NCI-H2196 treated with DMSO at 0.1 percent for 48 hours (cell line): ENCODE measurements at regions not wholly inside any gene's neighbourhood (a gene's known extent, or its start where the extent isn't known, plus 50 kb on each side); places are given as distances from the start of the nearest gene placed in this dataset.
"Not testable (repeated sequence)": the region's sequence is repeated elsewhere in the genome, so short reads cannot be mapped to it uniquely, and the experiment has no call there.

Experiments
- DNase-seq: peaks from one replicate; lab custom pipeline; 2025; ENCODE audit not compliant: unreplicated experiment; lab: John Stamatoyannopoulos, UW

DNA sequence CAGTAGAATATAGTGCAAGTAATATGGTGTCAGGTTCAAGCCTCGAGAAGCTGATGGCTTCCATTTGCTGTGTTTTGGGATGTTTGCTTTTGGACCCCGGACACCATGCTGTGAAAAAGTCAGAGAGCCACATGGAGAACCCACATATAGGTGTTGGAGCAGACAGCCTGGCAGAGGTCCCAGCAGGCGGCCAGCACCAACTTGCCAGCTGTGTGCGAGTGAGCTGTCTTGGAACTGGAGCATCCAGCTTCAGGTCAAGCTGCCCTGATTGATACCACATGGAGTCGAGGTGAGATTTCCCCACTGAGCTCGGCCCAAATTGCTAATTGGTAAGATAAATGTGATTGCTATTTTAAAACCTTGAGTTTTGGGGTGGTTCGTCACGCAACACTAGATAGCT, 185.7 kb upstream of the TBL1XR1 start:
- no peak for DNase-seq

- DNase-seq: no peak
These were observed 187.9 kb upstream of the TBL1XR1 start for GRCh38 chr3:177385186-177385585.

- peak; percentile 45 for DNase-seq
These were observed 188.6 kb upstream of the TBL1XR1 start for GRCh38 chr3:177385831-177386301.

DNA sequence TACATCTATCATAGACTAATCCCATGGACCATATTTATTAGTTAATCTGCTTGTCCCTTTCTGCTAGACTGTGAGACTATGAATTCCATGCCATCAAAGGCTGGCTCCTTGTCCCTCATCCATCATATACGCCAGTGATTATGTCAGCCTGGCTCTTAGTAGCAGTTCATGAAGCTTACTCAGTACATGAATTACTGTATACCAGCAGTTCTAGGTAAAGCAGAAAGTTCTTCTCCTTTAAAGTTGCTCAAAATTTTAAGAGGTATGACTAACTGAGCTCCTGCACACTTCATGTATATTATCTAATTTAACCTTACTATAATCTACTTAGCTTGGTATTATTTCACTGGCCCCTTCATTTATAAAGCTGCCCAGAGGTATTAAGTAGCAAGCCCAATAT, 190.9 kb upstream of the TBL1XR1 start:
- DNase-seq: no peak

- DNase-seq: not testable (repeated sequence)
These were observed 197.1 kb upstream of the TBL1XR1 start for GRCh38 chr3:177394231-177395024.

DNA sequence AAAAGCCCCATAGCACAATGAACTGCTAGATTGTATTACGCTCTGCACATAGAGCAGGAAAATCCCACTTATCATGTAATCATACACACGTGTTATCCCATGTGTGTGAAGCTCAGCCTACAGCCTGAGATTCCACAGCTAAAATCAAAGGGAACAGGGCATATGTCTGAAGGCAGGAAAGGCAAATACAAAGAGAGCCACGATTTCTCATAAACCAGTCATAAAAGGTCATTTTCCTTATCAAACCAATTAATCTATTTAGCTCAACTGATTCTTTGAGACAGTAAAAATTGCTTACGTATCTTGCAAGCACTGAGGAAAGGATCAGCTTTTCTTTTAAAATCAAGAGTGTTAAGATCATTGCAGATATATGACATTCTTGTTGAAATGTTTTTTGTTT, 199.5 kb upstream of the TBL1XR1 start:
- DNase-seq: no peak

- no peak for DNase-seq
These were observed 204.1 kb upstream of the TBL1XR1 start for GRCh38 chr3:177401375-177401774.

- DNase-seq: no peak
These were observed 205.3 kb upstream of the TBL1XR1 start for GRCh38 chr3:177402533-177402932.

DNA sequence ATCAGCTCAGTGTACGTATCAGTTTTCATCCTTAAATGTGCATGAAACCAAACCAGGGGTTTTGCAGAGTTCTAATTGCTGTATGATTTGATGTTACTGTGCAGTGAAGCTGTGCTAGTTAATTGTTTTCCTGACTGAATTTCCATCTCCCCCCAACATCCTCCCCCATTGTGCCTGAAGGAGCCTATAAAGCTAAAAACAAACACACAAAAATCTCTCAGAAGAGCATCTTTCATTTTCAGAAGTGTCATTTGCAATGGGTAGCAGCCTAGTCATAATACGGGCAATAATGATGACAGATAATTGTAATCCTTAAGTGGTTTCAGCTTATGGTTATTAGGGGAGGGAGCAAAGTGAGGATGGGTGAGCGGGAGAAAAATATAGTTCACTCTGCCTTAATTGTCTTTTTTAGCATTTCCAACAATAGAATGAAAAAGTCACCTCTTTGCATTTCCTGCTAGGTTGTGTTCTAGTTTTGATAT, 207.9 kb upstream of the TBL1XR1 start:
- DNase-seq: peak; percentile 25

- peak; percentile 98 for DNase-seq
These were observed 213.4 kb upstream of the TBL1XR1 start for GRCh38 chr3:177410730-177411129.

- DNase-seq: no peak
These were observed 213.9 kb upstream of the TBL1XR1 start for GRCh38 chr3:177411201-177411600.

DNA sequence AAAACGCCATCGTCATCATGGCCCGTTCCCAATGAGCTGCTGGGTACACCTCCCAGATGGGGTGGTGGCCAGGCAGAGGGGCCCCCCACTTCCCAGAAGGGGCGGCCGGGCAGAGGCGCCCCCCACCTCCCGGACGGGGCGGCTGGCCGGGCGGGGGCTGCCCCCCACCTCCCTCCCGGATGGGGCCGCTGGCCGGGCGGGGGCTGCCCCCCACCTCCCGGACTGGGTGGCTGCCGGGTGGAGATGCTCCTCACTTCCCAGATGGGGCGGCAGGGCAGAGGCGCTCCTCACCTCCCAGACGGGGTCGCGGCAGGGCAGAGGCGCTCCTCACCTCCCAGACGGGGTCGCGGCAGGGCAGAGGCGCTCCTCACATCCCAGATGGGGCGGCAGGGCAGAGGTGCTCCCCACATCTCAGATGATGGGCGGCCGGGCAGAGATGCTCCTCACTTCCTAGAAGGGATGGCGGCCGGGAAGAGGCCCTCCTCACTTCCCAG, 215.4 kb upstream of the TBL1XR1 start:
- DNase-seq: not testable (repeated sequence)

DNA sequence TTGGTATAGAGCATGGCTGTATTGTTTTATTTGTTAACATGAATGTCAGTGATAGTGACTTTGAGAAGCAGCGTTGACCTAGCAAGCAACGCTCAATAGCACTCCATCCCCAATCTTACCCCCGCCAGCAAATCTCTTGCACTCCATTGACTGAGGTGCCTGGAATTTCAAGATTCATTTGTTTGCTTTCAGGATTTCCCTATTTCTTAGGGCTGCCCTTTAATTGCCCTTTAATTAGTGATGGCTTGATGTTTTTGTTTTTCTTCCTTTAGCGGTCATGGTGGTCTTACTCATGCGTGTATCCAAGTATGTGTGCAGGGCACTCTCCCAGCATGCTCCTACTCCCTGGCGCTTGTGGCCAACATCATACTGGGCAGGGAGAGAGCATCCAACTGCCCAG, 216.8 kb upstream of the TBL1XR1 start:
- no peak for DNase-seq

DNA sequence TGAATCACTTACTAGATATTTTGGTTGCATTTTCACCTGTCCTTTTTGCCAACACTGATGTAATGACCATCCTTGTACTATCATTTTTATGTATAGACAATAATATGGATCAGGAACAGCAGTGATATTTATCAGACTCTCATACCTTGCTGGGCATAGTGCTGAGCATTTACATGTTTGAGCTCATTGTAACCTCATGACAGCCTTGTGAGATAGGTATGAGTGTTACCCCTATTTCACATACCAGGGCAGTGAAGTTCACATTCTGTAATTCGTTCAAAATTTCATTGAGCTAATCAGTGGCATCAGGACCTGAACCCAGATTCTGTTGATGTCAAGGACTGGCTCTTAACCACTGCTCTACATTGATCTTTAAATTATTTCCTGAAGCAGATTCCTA, 221.5 kb upstream of the TBL1XR1 start:
- no peak for DNase-seq

DNA sequence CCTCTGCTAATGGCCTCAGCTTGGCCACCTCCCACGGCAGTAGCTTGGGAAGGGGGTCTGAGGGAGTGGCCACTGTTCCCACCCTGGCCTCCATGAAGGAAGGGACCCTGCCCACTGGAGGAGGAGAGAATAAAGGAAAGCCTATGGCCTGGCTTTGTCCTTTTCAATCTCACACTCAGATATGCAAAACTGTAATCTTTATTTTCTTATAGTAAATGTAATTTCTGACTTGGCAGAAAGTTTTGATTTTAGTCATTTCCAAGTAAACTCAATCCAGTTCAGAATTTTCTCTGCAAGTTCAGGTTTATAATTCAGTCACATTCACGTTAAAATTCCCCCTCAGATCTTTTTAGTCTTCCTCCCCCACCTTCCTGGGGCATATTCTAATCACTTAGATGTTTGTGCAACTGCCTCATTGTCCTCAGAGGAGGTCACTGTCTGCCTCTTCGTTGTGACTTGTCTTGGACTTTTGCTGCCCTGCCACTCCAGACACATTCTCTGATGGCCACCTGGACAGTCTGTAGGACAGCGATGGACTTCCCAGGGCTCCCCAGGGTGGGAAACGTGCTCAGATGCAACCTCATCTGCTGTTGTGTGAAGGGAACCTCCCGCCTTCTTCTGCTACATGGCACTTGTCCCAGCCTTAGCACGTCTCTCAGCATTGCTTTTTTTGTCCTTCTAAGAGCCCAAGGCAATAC, 222.8 kb upstream of the TBL1XR1 start:
- DNase-seq: no peak

DNA sequence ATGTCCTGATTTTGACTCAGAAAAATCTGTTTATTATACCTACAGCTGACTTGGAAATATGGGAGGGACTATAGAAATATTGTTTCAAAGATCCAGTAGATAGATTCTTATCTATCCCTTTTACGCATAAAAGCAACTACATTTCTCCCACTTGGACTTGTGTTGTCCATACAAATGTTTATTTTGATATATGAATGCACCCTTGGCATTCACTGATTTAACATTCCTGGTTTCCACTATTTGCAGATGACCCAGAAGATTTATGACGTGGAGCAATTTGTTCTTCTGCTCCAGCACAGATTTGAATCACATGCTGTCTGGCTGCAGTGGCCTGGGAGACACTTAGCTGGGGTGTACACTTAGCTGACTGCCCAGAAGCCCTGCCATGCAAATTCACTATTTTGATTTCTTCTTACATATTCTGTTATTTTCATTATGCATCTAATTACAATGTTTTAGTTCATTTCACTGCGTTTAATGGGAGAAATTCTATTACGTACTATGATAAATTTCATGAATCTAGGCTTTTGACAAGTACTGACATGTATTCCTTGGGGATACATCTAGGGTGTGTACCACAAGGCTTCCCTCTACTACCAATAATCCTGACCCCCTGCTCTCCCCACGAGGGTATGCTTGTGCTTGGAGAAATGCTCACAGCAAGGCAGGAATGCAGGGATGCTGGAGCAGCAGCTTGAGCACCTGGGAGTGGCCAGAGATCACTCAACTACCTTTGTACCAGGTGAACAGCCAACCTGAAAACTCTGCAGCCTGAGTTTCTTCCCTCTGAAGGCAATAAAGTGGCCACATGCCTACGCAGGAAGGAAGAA, 223.6 kb upstream of the TBL1XR1 start:
- DNase-seq: no peak

GRCh38 chr3:177421481-177421785, 224.2 kb upstream of the TBL1XR1 start:
- DNase-seq: no peak

DNA sequence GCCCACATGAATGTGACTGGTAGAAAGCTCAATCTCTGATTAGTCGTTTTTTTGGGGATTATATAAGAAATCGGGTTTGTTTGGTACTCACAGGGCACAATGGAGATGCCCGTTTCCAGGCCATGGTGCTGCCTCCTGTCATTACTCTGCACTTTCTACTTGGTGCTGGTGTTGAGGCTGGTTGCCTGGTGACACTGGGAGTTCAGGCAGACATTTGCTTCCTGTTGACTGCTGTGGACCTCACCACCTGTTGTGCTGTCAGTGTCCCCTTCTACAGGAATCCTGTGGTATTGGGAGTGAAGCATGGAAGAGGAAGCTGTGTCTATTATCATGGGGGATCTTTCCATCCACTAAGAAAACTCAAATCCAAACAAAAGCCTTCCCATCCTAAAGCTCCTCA, 227.2 kb upstream of the TBL1XR1 start:
- no peak for DNase-seq

- no peak for DNase-seq
These were observed 227.8 kb upstream of the TBL1XR1 start for GRCh38 chr3:177425042-177425441.

DNA sequence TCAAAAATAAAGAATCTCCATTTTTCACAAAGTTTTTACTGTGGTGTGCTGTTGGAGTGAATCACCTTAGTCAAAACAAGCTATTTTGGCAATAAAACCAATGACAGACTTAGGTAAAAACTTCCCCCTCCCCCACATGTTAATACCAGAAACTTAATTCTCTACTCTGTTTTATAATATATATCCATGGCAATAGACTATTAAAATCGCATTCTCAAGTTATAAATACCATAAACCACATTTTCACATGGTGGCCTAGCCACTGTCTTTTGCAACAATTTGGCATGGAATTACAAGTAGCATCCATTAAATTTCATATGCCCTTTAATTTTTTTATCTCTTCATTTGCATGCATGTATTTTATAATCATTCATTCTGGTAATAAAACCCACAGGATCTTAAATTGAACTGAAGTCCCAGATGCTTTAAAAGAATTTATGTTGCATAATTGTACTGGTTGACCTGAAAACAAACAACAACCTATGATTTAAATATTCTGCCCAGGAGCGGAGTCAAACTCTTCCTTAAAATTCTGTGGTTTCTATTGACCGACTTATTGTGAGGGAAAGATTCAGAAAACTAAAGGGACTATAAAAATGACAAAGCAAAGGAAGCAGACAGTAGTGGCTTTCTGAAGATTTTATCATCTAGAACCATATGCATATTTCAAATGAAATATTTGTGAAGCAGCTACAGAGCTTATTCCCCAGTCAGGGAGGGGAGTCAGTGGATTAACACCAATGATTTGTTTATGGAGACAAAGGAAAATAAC, 229.0 kb upstream of the TBL1XR1 start:
- DNase-seq: no peak
